Mesothelial cell of epicardium (in vitro differentiated cells): ENCODE measurements at regions not wholly inside any gene's neighbourhood (a gene's known extent, or its start where the extent isn't known, plus 50 kb on each side); places are given as distances from the start of the nearest gene placed in this dataset.

Experiments
- DNase-seq, 2 experiments: peaks; one replicate each; pipeline ENCODE4 v3.0.0; 2021; ENCODE audit warnings: low spot score in 2 of 2; ENCODE audit not compliant: unreplicated experiment in 2 of 2
- H3K27ac Mint-ChIP-seq: 2 replicates; pipeline ENCODE4 v1.8.0; 2021; ENCODE audit warnings: mixed read lengths
- H3K27me3 Mint-ChIP-seq: 2 replicates; pipeline ENCODE4 v1.8.0; 2021; ENCODE audit warnings: low read depth, mixed read lengths
- H3K36me3 Mint-ChIP-seq: 2 replicates; pipeline ENCODE4 v1.8.0; 2021; ENCODE audit warnings: mixed read lengths
- H3K4me1 Mint-ChIP-seq: 2 replicates; pipeline ENCODE4 v1.8.0; 2021; ENCODE audit warnings: mixed read lengths
- H3K4me3 Mint-ChIP-seq: 2 replicates; pipeline ENCODE4 v1.8.0; 2021; ENCODE audit warnings: mild to moderate bottlenecking, moderate library complexity, mixed read lengths
- H3K9me3 Mint-ChIP-seq: 2 replicates; pipeline ENCODE4 v1.8.0; 2021; ENCODE audit warnings: mixed read lengths
- CTCF ChIP-seq: fragments of 200-600 bp; sonication (generic); IDR thresholded peaks from one replicate; pipeline ENCODE4 v1.5.0; 2021; ENCODE audit warnings: antibody characterized with exemption; ENCODE audit not compliant: unreplicated experiment

DNA sequence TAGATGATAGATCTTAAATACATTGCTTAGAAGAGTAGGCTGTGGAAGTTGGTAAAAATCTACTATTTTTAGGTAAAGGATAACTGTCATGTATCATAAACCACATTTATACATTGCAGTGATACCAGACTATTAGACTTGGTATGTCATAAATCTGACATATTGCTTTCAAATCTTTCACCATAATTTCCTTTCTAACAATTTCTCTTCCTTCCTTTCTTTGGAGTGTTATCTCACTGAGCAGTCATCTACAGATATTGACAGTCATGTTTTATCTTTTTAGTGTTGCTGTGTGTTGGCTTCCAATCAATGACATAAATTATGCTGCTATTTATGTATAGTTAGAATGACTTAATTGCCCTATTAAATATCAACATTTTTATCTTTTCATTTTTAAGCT, 588.7 kb downstream of the TUSC7 start:
- TF ChIP-seq CTCF: no peak
- no peaks in the 10 kb centered on the region for H3K9me3 Mint-ChIP-seq
- DNase-seq: no peak
- no peaks in the 10 kb centered on the region for H3K27me3 Mint-ChIP-seq
- H3K27ac Mint-ChIP-seq: no peak overlapping the region
- no peaks in the 10 kb centered on the region for H3K36me3 Mint-ChIP-seq
- peaks cover 7% of the 10 kb centered on the region for H3K4me1 Mint-ChIP-seq
- no peak overlapping the region for H3K4me3 Mint-ChIP-seq

DNA sequence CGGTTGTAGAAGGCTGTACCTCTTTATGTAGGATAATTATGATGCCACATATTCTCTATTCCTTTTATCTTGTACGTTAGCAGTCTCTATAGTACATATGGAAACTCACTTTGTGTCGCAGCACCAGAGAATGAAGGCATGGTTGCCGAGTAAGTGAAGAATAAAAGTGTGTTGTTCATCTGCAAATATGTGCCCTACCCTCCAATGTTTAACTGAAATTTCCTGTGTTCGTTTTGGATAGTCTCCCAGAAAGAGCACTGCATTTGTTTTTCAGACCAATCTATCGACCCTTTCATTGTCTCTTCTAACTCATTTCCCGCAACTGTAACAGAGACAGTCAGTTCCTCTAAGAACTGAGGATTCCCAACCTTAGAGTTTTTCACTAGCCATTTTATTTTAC, 592.8 kb downstream of the TUSC7 start:
- H3K27ac Mint-ChIP-seq: no peak overlapping the region
- no peak overlapping the region for H3K4me3 Mint-ChIP-seq

DNA sequence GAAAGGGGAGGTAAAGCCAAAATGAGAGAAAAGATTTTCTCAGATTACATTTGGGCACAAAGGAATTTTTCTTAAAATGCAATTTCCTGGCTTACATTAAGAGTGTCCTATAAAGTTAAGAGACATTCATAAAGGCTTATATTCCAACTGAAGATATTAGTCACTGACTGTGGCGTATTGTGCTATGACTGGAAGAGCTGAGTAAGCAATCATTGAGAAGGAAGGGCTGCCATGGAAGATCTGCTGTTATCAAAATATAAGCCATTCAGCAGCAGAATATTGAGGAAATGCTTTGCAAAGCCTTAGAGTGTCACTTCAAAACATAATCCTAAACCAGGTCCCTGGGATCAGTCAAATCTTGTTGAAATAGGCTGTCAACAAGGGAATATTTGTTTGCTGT, 593.9 kb downstream of the TUSC7 start:
- H3K27ac Mint-ChIP-seq: no peak overlapping the region
- no peak overlapping the region for H3K4me3 Mint-ChIP-seq
- no peaks in the 10 kb centered on the region for H3K27me3 Mint-ChIP-seq
- TF ChIP-seq CTCF: no peak
- peaks cover 30% of the 10 kb centered on the region for H3K4me1 Mint-ChIP-seq
- no peaks in the 10 kb centered on the region for H3K9me3 Mint-ChIP-seq
- DNase-seq: no peak
- H3K36me3 Mint-ChIP-seq: no peaks in the 10 kb centered on the region

More for the DNA sequence above, 592.8 kb downstream of the TUSC7 start:
- Mint-ChIP-seq H3K27me3 (no peaks in the 10 kb centered on the region), H3K4me1 (peaks cover 25% of the 10 kb centered on the region), H3K36me3 (no peaks in the 10 kb centered on the region), H3K9me3 (no peaks in the 10 kb centered on the region)
- DNase-seq: no peak
- TF ChIP-seq CTCF: no peak

DNA sequence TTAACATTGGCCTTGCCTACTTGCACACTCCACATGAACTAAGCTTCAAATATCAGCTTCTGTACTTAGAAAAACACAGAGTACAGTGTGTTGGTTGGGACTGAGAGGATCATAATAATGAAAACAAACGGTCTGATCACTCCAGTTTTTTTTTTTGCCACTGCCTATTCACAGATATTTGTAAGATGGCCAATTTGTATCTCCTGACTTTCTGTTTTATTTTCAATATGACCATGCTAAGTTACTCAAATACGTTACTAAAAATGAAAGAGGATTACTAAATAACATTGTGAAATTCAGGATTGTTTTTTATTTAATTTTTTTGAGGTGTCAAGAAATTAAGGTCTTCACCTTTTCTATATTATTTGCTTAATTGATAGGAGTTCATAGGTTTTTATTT, 595.1 kb downstream of the TUSC7 start:
- Mint-ChIP-seq H3K9me3 (no peaks in the 10 kb centered on the region), H3K4me1 (peaks cover 29% of the 10 kb centered on the region), H3K4me3 (no peak overlapping the region), H3K27me3 (no peaks in the 10 kb centered on the region), H3K36me3 (no peaks in the 10 kb centered on the region), H3K27ac (no peak overlapping the region)
- no peak for TF ChIP-seq CTCF
- DNase-seq: no peak

DNA sequence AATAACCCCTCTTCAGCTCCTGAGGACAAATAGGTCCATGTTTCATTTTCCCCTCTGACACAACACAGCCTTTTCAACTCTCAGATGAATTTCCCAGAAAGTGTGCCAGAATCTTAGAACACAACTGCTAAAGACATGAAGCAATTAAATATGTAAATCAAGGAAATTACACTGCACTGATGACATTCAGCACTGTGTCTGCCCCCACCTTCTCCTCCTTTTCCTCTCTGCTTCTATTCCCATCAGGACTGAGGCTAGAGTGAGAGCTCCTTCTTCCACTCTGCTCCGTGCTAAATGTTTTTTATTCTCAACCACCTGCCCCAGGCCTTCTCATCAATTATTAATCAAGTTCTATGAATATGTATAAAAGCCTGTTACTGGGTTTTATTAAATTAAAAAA, 596.1 kb downstream of the TUSC7 start:
- no peak overlapping the region for H3K4me3 Mint-ChIP-seq
- no peak for DNase-seq
- H3K27ac Mint-ChIP-seq: no peak overlapping the region
- TF ChIP-seq CTCF: no peak
- H3K27me3 Mint-ChIP-seq: no peaks in the 10 kb centered on the region
- H3K4me1 Mint-ChIP-seq: peaks cover 30% of the 10 kb centered on the region
- no peaks in the 10 kb centered on the region for H3K36me3 Mint-ChIP-seq
- no peaks in the 10 kb centered on the region for H3K9me3 Mint-ChIP-seq

DNA sequence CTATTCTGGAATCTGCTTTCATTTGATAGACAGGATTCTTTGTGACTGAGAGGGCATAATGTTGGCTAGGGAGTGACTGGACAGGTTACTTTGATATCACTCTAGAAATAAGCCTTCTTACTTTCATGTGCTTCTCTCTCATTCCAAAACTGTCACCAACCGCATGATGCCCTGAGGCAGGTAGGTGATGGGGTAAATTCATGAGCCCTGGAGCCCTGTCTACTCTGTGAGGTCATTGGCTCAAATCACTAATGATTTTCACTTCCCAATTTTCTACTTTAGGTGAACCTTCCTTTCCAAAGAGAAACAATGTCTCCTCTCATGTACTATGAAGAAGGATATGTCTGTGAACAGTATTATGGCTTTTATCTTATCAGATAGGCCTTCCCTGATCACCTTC, 596.7 kb downstream of the TUSC7 start:
- no peak overlapping the region for H3K4me3 Mint-ChIP-seq
- DNase-seq: no peak
- no peak overlapping the region for H3K27ac Mint-ChIP-seq
- no peaks in the 10 kb centered on the region for H3K9me3 Mint-ChIP-seq
- H3K4me1 Mint-ChIP-seq: peaks cover 34% of the 10 kb centered on the region
- no peaks in the 10 kb centered on the region for H3K36me3 Mint-ChIP-seq
- no peak for TF ChIP-seq CTCF
- H3K27me3 Mint-ChIP-seq: no peaks in the 10 kb centered on the region
